ENCODE measurements at regions not wholly inside any gene's neighbourhood (a gene's known extent, or its start where the extent isn't known, plus 50 kb on each side); places are given as distances from the start of the nearest gene placed in this dataset.
"Not testable (repeated sequence)": the region's sequence is repeated elsewhere in the genome, so short reads cannot be mapped to it uniquely, and the experiment has no call there.

DNA sequence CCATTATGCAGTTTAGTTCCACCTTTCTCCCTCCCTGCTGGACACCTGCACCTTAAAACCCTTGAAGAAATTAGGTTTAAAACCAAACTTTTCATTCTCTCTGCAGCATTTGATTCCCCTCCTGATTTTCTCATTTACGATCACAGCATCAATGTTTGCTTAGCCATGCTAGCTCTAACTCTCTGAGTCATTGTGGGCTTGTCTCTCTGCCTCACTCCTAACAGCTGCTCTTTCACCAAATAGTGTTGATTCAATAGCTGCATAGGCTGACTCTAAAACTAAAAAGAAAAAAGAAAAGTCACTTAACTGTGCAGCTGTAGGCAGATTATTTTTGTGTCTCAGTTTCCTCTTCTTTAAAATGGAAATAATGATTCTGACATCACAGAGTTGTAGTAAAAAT is 1124.9 kb downstream of the DIAPH3 start:
- no peak for TF ChIP-seq POLR2A (IDR thresholded peaks at IDR 0.05)
- TF ChIP-seq, protein P1, sequence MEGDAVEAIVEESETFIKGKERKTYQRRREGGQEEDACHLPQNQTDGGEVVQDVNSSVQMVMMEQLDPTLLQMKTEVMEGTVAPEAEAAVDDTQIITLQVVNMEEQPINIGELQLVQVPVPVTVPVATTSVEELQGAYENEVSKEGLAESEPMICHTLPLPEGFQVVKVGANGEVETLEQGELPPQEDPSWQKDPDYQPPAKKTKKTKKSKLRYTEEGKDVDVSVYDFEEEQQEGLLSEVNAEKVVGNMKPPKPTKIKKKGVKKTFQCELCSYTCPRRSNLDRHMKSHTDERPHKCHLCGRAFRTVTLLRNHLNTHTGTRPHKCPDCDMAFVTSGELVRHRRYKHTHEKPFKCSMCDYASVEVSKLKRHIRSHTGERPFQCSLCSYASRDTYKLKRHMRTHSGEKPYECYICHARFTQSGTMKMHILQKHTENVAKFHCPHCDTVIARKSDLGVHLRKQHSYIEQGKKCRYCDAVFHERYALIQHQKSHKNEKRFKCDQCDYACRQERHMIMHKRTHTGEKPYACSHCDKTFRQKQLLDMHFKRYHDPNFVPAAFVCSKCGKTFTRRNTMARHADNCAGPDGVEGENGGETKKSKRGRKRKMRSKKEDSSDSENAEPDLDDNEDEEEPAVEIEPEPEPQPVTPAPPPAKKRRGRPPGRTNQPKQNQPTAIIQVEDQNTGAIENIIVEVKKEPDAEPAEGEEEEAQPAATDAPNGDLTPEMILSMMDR (IDR thresholded peaks at IDR 0.05) = no peak
- H3K36me3 ChIP-seq = no peaks in the 10 kb centered on the region
- DNase-seq = no peak
- H3K4me3 ChIP-seq = no peak overlapping the region
- no peaks in the 10 kb centered on the region for H3K27me3 ChIP-seq
- no peak overlapping the region for H3K27ac ChIP-seq
- no peaks in the 10 kb centered on the region for H3K4me1 ChIP-seq
- H3K9me3 ChIP-seq = no peaks in the 10 kb centered on the region

- no peaks in the 10 kb centered on the region for H3K36me3 ChIP-seq
- no peaks in the 10 kb centered on the region for H3K4me1 ChIP-seq
- TF ChIP-seq, protein P1 (IDR thresholded peaks at IDR 0.05) = no peak
- no peak for TF ChIP-seq POLR2A (IDR thresholded peaks at IDR 0.05)
- H3K9me3 ChIP-seq = no peaks in the 10 kb centered on the region
- H3K4me3 ChIP-seq = no peak overlapping the region
- no peak overlapping the region for H3K27ac ChIP-seq
- no peaks in the 10 kb centered on the region for H3K27me3 ChIP-seq
- no peak for DNase-seq
These were observed 1120.7 kb downstream of the DIAPH3 start for GRCh38 chr13:59043016-59043415.

DNA sequence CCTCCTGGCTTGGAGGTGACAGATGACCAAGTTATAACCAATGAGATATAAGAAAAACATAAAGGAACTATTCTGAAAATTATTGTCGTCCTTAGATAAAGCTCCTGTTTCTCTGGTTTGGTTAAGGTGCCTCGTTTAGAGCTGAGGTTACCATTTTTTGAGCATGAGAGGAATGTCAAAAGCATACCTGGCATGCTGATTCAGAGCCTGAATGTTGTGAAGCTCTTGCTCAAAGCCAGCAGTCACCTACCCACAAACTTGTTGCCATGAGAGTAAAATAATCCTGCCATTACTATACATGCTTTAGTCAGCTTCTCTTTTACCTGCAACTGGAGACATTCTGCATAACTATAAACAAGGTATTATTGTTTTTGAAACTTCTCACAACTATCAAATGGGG is 1116.2 kb downstream of the DIAPH3 start:
- no peaks in the 10 kb centered on the region for H3K36me3 ChIP-seq
- no peak overlapping the region for H3K4me3 ChIP-seq
- H3K27me3 ChIP-seq = no peaks in the 10 kb centered on the region
- DNase-seq = no peak
- no peak for TF ChIP-seq POLR2A (IDR thresholded peaks at IDR 0.05)
- TF ChIP-seq, protein P1 (IDR thresholded peaks at IDR 0.05) = no peak
- H3K4me1 ChIP-seq = no peaks in the 10 kb centered on the region
- H3K27ac ChIP-seq = no peak overlapping the region
- H3K9me3 ChIP-seq = no peaks in the 10 kb centered on the region

GRCh38 chr13:59061621-59062020 is 1102.1 kb downstream of the DIAPH3 start:
- Histone ChIP-seq H3K36me3 (no peaks in the 10 kb centered on the region), H3K27me3 (no peaks in the 10 kb centered on the region), H3K4me3 (no peak overlapping the region), H3K27ac (no peak overlapping the region), H3K9me3 (no peaks in the 10 kb centered on the region), H3K4me1 (no peaks in the 10 kb centered on the region)
- TF ChIP-seq, protein P1 (IDR thresholded peaks at IDR 0.05) = no peak
- TF ChIP-seq POLR2A (IDR thresholded peaks at IDR 0.05) = no peak
- no peak for DNase-seq

GRCh38 chr13:59064042-59064441 is 1099.7 kb downstream of the DIAPH3 start:
- Histone ChIP-seq H3K4me1 (no peaks in the 10 kb centered on the region), H3K4me3 (no peak overlapping the region), H3K9me3 (no peaks in the 10 kb centered on the region), H3K27ac (no peak overlapping the region), H3K36me3 (no peaks in the 10 kb centered on the region), H3K27me3 (no peaks in the 10 kb centered on the region)
- DNase-seq = no peak
- TF ChIP-seq POLR2A (IDR thresholded peaks at IDR 0.05) = no peak
- TF ChIP-seq, protein P1 (IDR thresholded peaks at IDR 0.05) = no peak

- not testable (repeated sequence) for H3K27ac ChIP-seq, DNase-seq, H3K4me1 ChIP-seq, H3K36me3 ChIP-seq, H3K4me3 ChIP-seq, H3K27me3 ChIP-seq, H3K9me3 ChIP-seq
These were observed 1087.3 kb downstream of the DIAPH3 start for GRCh38 chr13:59076386-59076785.

Measured in Peyer's patch (tissue), 4 donors.